ENCODE measurements at regions not wholly inside any gene's neighbourhood (a gene's known extent, or its start where the extent isn't known, plus 50 kb on each side); places are given as distances from the start of the nearest gene placed in this dataset.

DNA sequence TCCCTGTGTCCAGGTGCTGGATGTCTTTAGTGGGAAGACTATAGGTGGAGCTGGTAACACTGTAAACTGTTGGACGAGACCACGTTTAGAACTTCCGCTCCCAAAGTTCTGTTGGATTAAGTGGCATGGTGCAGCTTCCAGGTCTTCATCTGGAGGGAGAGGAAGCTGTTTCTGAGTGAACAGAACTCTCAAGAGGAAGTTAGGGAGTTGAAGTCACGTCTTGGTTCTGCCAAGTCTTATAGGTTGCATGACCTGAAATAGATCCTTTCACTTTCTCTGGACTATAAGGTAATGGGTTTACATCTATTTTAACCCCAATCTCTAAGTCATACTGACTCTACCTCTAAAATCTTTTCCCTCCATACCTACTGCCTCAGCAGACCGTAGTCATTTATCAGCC is 97.4 kb upstream of the TNR start:
- TF ChIP-seq, protein P1, sequence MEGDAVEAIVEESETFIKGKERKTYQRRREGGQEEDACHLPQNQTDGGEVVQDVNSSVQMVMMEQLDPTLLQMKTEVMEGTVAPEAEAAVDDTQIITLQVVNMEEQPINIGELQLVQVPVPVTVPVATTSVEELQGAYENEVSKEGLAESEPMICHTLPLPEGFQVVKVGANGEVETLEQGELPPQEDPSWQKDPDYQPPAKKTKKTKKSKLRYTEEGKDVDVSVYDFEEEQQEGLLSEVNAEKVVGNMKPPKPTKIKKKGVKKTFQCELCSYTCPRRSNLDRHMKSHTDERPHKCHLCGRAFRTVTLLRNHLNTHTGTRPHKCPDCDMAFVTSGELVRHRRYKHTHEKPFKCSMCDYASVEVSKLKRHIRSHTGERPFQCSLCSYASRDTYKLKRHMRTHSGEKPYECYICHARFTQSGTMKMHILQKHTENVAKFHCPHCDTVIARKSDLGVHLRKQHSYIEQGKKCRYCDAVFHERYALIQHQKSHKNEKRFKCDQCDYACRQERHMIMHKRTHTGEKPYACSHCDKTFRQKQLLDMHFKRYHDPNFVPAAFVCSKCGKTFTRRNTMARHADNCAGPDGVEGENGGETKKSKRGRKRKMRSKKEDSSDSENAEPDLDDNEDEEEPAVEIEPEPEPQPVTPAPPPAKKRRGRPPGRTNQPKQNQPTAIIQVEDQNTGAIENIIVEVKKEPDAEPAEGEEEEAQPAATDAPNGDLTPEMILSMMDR (IDR thresholded peaks at IDR 0.05), result no peak
- no peak for TF ChIP-seq POLR2A (IDR thresholded peaks at IDR 0.05)
